Fibroblast of lung (primary cell): ENCODE measurements at regions not wholly inside any gene's neighbourhood (a gene's known extent, or its start where the extent isn't known, plus 50 kb on each side); places are given as distances from the start of the nearest gene placed in this dataset.
"Not testable (repeated sequence)": the region's sequence is repeated elsewhere in the genome, so short reads cannot be mapped to it uniquely, and the experiment has no call there.

ENCODE experiments used
- DNase-seq, 2 donors: peaks; one replicate each; pipeline versions ENCODE4 v3.0.0 to v3.0.0-alpha.2; 2010; ENCODE audit warnings: low read depth in 2 of 2
- H2AFZ ChIP-seq: 2 replicates; pipeline ENCODE4 v1.5.1; 2012; ENCODE audit warnings: low read length, control low read depth, inconsistent platforms
- H3K27ac ChIP-seq: 2 replicates; pipeline ENCODE4 v1.5.1; 2011; ENCODE audit warnings: low read length, control low read depth; ENCODE audit not compliant: insufficient read depth
- H3K27me3 ChIP-seq: 2 replicates; pipeline ENCODE4 v1.5.1; 2011; ENCODE audit warnings: mild to moderate bottlenecking, low read length; ENCODE audit not compliant: control insufficient read depth, insufficient read depth
- H3K36me3 ChIP-seq: 2 replicates; pipeline ENCODE4 v1.5.1; 2011; ENCODE audit warnings: low read length; ENCODE audit not compliant: control insufficient read depth, insufficient read depth
- H3K4me1 ChIP-seq: 2 replicates; pipeline ENCODE4 v1.5.1; 2011; ENCODE audit warnings: low read length; ENCODE audit not compliant: control insufficient read depth, insufficient read depth; ENCODE audit errors: extremely low read depth
- H3K4me2 ChIP-seq: 2 replicates; pipeline ENCODE4 v1.5.1; 2011; ENCODE audit warnings: low read length, control low read depth; ENCODE audit not compliant: insufficient read depth; ENCODE audit errors: extremely low read depth
- H3K4me3 ChIP-seq, 4 experiments: fragments of 200-600 bp in 1 of 4; sonication (generic) in 1 of 4; replicated peaks in 1 of 4; 2 replicates each; pipeline ENCODE4 v1.5.1; 2011 to 2016; ENCODE audit warnings: low read length in 4 of 4, low read depth in 3 of 4, mild to moderate bottlenecking in 3 of 4, control low read depth in 2 of 4, inconsistent platforms in 1 of 4, mixed read lengths in 1 of 4; ENCODE audit not compliant: insufficient read depth in 1 of 4; ENCODE audit errors: control extremely low read depth in 1 of 4
- H3K79me2 ChIP-seq: 2 replicates; pipeline ENCODE4 v1.5.1; 2012; ENCODE audit warnings: mild to moderate bottlenecking, low read length, inconsistent platforms; ENCODE audit not compliant: control insufficient read depth, insufficient read depth
- H3K9ac ChIP-seq: 2 replicates; pipeline ENCODE4 v1.5.1; 2011; ENCODE audit warnings: mild to moderate bottlenecking, low read length, control low read depth; ENCODE audit not compliant: insufficient read depth
- H3K9me3 ChIP-seq: 2 replicates; pipeline ENCODE4 v1.5.1; 2012; ENCODE audit warnings: low read depth, low read length; ENCODE audit not compliant: control insufficient read depth, insufficient read depth
- H4K20me1 ChIP-seq: 2 replicates; pipeline ENCODE4 v1.5.1; 2011; ENCODE audit warnings: low read length; ENCODE audit not compliant: control insufficient read depth, insufficient read depth; ENCODE audit errors: extremely low read depth
- CTCF ChIP-seq, 2 donors: IDR thresholded peaks in 1 of 2; conservative IDR thresholded peaks in 1 of 2; 1 replicate in 1 of 2; 2 replicates in 1 of 2; pipeline ENCODE4 v1.5.1; 2011 to 2012; ENCODE audit warnings: low read length in 2 of 2, control low read depth in 1 of 2, inconsistent platforms in 1 of 2, low read depth in 1 of 2, mild to moderate bottlenecking in 1 of 2
- EZH2 ChIP-seq: IDR thresholded peaks from 2 replicates; pipeline ENCODE4 v1.5.1; 2012; ENCODE audit warnings: low read length, control low read depth, mild to moderate bottlenecking; ENCODE audit errors: missing control alignments

- H2AFZ ChIP-seq: no peak overlapping the region
- TF ChIP-seq CTCF (conservative IDR thresholded peaks at IDR 0.05 in 1 of 2, IDR thresholded peaks at IDR 0.05 in 1 of 2; ENCODE audit: low read depth in 1 of 2, low read length in 2 of 2) (no peak), EZH2 (no peak)
- no peak overlapping the region for H3K4me3 ChIP-seq
- no peaks in the 10 kb centered on the region for H3K27me3 ChIP-seq
- no peaks in the 10 kb centered on the region for H3K9me3 ChIP-seq
- no peak for DNase-seq
- no peak overlapping the region for H3K27ac ChIP-seq
- no peaks in the 10 kb centered on the region for H3K79me2 ChIP-seq
- no peaks in the 10 kb centered on the region for H3K36me3 ChIP-seq
- H4K20me1 ChIP-seq: no peaks in the 10 kb centered on the region
- H3K4me2 ChIP-seq: no peak overlapping the region
- H3K4me1 ChIP-seq: no peaks in the 10 kb centered on the region
- H3K9ac ChIP-seq: no peak overlapping the region
These were observed 64.9 kb upstream of the SULF2 start for GRCh38 chr20:47850146-47850545.

GRCh38 chr20:47849596-47849995 is 64.3 kb upstream of the SULF2 start:
- Histone ChIP-seq H3K27me3 (no peaks in the 10 kb centered on the region), H3K4me1 (no peaks in the 10 kb centered on the region), H2AFZ (no peak overlapping the region), H3K79me2 (no peaks in the 10 kb centered on the region), H3K36me3 (no peaks in the 10 kb centered on the region), H3K9ac (no peak overlapping the region), H3K4me2 (no peak overlapping the region), H3K9me3 (no peaks in the 10 kb centered on the region), H3K27ac (no peak overlapping the region), H4K20me1 (no peaks in the 10 kb centered on the region), H3K4me3 (no peak overlapping the region)
- no peak for TF ChIP-seq EZH2
- TF ChIP-seq CTCF (conservative IDR thresholded peaks at IDR 0.05 in 1 of 2, IDR thresholded peaks at IDR 0.05 in 1 of 2; ENCODE audit: low read depth in 1 of 2, low read length in 2 of 2): no peak
- no peak for DNase-seq

GRCh38 chr20:47849006-47849405 is 63.7 kb upstream of the SULF2 start:
- H3K9ac ChIP-seq: no peak overlapping the region
- H3K4me2 ChIP-seq: no peak overlapping the region
- H3K27me3 ChIP-seq: no peaks in the 10 kb centered on the region
- TF ChIP-seq CTCF (conservative IDR thresholded peaks at IDR 0.05 in 1 of 2, IDR thresholded peaks at IDR 0.05 in 1 of 2; ENCODE audit: low read depth in 1 of 2, low read length in 2 of 2): no peak
- TF ChIP-seq EZH2: no peak
- no peaks in the 10 kb centered on the region for H3K79me2 ChIP-seq
- no peak overlapping the region for H3K27ac ChIP-seq
- no peaks in the 10 kb centered on the region for H3K4me1 ChIP-seq
- H3K4me3 ChIP-seq: no peak overlapping the region
- H4K20me1 ChIP-seq: no peaks in the 10 kb centered on the region
- no peak overlapping the region for H2AFZ ChIP-seq
- no peaks in the 10 kb centered on the region for H3K36me3 ChIP-seq
- H3K9me3 ChIP-seq: no peaks in the 10 kb centered on the region
- DNase-seq: no peak

- H3K4me1 ChIP-seq, H3K4me2 ChIP-seq, H3K27ac ChIP-seq, H3K36me3 ChIP-seq, H3K4me3 ChIP-seq, H3K9ac ChIP-seq, H2AFZ ChIP-seq, H4K20me1 ChIP-seq, H3K9me3 ChIP-seq, H3K27me3 ChIP-seq, H3K79me2 ChIP-seq: not testable (repeated sequence)
- DNase-seq: peak in 1 of 2 donors; percentile 44
These were observed 63.3 kb upstream of the SULF2 start for GRCh38 chr20:47848534-47848933.
